AG10803 (cell line): ENCODE measurements at regions not wholly inside any gene's neighbourhood (a gene's known extent, or its start where the extent isn't known, plus 50 kb on each side); places are given as distances from the start of the nearest gene placed in this dataset.

Experiments
- DNase-seq: peaks from one replicate; pipeline ENCODE4 v3.0.0; 2010; ENCODE audit warnings: low read depth
- H3K4me3 ChIP-seq: 2 replicates; pipeline ENCODE4 v1.5.1; 2011; ENCODE audit warnings: mild to moderate bottlenecking, low read length, control low read depth
- CTCF ChIP-seq: conservative IDR thresholded peaks from 2 replicates; pipeline ENCODE4 v1.5.1; 2011; ENCODE audit warnings: mild to moderate bottlenecking, low read length, control low read depth, inconsistent platforms

GRCh38 chr16:87075319-87075860, 241.8 kb downstream of the C16orf95 start:
- TF ChIP-seq CTCF = no peak
- DNase-seq = no peak
- H3K4me3 ChIP-seq = no peak overlapping the region

- H3K4me3 ChIP-seq = no peak overlapping the region
- TF ChIP-seq CTCF = no peak
- DNase-seq = no peak
Observed at GRCh38 chr16:87076331-87076949, 240.8 kb downstream of the C16orf95 start.

- DNase-seq = peak; percentile 58
- H3K4me3 ChIP-seq = no peak overlapping the region
- peak; percentile 71 for TF ChIP-seq CTCF
Observed at GRCh38 chr16:87076950-87077749, 240.0 kb downstream of the C16orf95 start.

- H3K4me3 ChIP-seq = no peak overlapping the region
Observed at GRCh38 chr16:87077750-87078127, 239.5 kb downstream of the C16orf95 start.

GRCh38 chr16:87080571-87081167, 236.5 kb downstream of the C16orf95 start:
- TF ChIP-seq CTCF = no peak
- no peak for DNase-seq
- no peak overlapping the region for H3K4me3 ChIP-seq

More at GRCh38 chr16:87077750-87078127, 239.5 kb downstream of the C16orf95 start:
- no peak for TF ChIP-seq CTCF
- DNase-seq = no peak

- TF ChIP-seq CTCF = no peak
- H3K4me3 ChIP-seq = no peak overlapping the region
- DNase-seq = no peak
Observed at GRCh38 chr16:87085441-87085840, 231.8 kb downstream of the C16orf95 start.
